Caco-2 (cell line): ENCODE measurements at regions not wholly inside any gene's neighbourhood (a gene's known extent, or its start where the extent isn't known, plus 50 kb on each side); places are given as distances from the start of the nearest gene placed in this dataset.
A peak's percentile ranks its signal among the peaks of the same experiment; 100 is the strongest.

Experiments used
- BruUV-seq: library from RNA; stranded (reverse); fragments of 400-500 nt; replicated peaks from 2 replicates; lab custom pipeline; 2021; lab: Mats Ljungman, UMichigan
- CTCF ChIA-PET: fragments of 300-600 bp; sonication (Branson Sonifier 250); formaldehyde crosslinking; loops from one replicate; lab custom pipeline; 2022; ENCODE audit warnings: antibody characterized with exemption; lab: Charles Lee
- POLR2A ChIA-PET: fragments of 300-600 bp; sonication (Branson Sonifier 250); formaldehyde crosslinking; loops from one replicate; lab custom pipeline; 2022; ENCODE audit warnings: antibody characterized with exemption; lab: Charles Lee
- DNase-seq, 2 experiments: peaks; one replicate each; pipeline versions ENCODE4 v3.0.0 to v3.0.0-alpha.2; 2020 to 2022
- H3K27me3 ChIP-seq: replicated peaks from 2 replicates; pipeline ENCODE4 v1.6.0; 2011; ENCODE audit warnings: low read length; ENCODE audit not compliant: control insufficient read depth, insufficient read depth
- H3K36me3 ChIP-seq: 2 replicates; pipeline ENCODE4 v1.5.1; 2011; ENCODE audit warnings: low read length; ENCODE audit not compliant: control insufficient read depth, insufficient read depth
- H3K4me1 ChIP-seq: fragments of 250-450 bp; sonication (Bioruptor Pico); 2 replicates; pipeline ENCODE4 v1.5.1; 2020; ENCODE audit warnings: mild to moderate bottlenecking
- H3K4me3 ChIP-seq: 2 replicates; pipeline ENCODE4 v1.5.1; 2011; ENCODE audit warnings: low read depth, mild to moderate bottlenecking, control low read depth, low read length
- H3K9me3 ChIP-seq: fragments of 250-450 bp; sonication (Bioruptor Pico); 2 replicates; pipeline ENCODE4 v1.5.1; 2020; ENCODE audit warnings: mild to moderate bottlenecking, moderate library complexity
- H3K27ac Mint-ChIP-seq: one replicate; pipeline ENCODE4 v1.8.0; 2022; ENCODE audit warnings: mixed read lengths; ENCODE audit not compliant: unreplicated experiment
- H3K27me3 Mint-ChIP-seq: one replicate; pipeline ENCODE4 v1.8.0; 2022; ENCODE audit warnings: mixed read lengths; ENCODE audit not compliant: insufficient read depth, unreplicated experiment
- H3K36me3 Mint-ChIP-seq: one replicate; pipeline ENCODE4 v1.8.0; 2022; ENCODE audit warnings: mild to moderate bottlenecking, mixed read lengths; ENCODE audit not compliant: insufficient read depth, unreplicated experiment
- H3K4me1 Mint-ChIP-seq: one replicate; pipeline ENCODE4 v1.8.0; 2022; ENCODE audit warnings: low read depth, mixed read lengths; ENCODE audit not compliant: unreplicated experiment
- H3K4me3 Mint-ChIP-seq: one replicate; pipeline ENCODE4 v1.8.0; 2022; ENCODE audit warnings: mild to moderate bottlenecking, moderate library complexity, mixed read lengths; ENCODE audit not compliant: unreplicated experiment
- H3K9me3 Mint-ChIP-seq: one replicate; pipeline ENCODE4 v1.8.0; 2022; ENCODE audit warnings: mixed read lengths; ENCODE audit not compliant: unreplicated experiment
- intact Hi-C: fragments of 100-400 bp; cut with micrococcal nuclease; formaldehyde crosslinking; loops from one replicate; pipeline ENCODE4 v1.10.0; 2022; ENCODE audit not compliant: unreplicated experiment
- TF ChIP-seq, protein P1 (sequence below), 2 experiments: fragments of 200-600 bp in 1 of 2; IDR thresholded peaks; 1 replicate in 1 of 2; 2 replicates in 1 of 2; pipeline versions ENCODE4 v1.5.1 to v1.8.0; 2011 to 2022; ENCODE audit warnings: antibody characterized with exemption in 1 of 2, control low read depth in 1 of 2, inconsistent platforms in 1 of 2, low read depth in 1 of 2, low read length in 1 of 2, mild to moderate bottlenecking in 1 of 2, moderate library complexity in 1 of 2; ENCODE audit not compliant: insufficient read depth in 1 of 2, severe bottlenecking in 1 of 2, unreplicated experiment in 1 of 2

DNA sequence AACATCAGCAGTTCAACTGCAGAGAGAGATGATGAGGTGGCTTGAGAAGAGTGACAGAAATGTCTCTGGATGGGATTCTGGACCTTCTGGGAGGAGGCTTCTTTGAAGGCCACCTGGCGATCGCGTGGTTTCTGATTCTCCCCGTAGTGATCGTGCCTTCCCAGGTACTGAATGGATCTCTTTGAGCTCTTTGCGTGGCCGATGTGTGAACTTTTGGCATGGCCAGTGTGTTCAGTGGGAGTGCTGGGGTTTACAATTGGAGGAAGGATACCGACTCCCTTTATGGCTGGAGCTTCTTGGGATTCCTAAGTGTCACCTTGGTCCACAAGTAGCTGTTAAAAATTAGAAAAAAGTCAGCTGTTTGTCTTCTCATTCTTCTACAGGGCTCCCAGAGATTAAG, 374.7 kb downstream of the C12orf75 start:
- no peak for DNase-seq
- no peaks in the 10 kb centered on the region for H3K9me3 ChIP-seq
- no peaks in the 10 kb centered on the region for H3K36me3 ChIP-seq
- no peaks in the 10 kb centered on the region for H3K4me1 ChIP-seq
- POLR2A ChIA-PET, result no interaction called here
- CTCF ChIA-PET, result interaction anchor here (1.6 kb wide), 1 partner anchor 284 kb away, joined by 7 read pairs; no protein-coding TSS in a partner anchor
- no peaks in the 10 kb centered on the region for H3K27me3 Mint-ChIP-seq
- no peak overlapping the region for H3K27ac Mint-ChIP-seq
- H3K27me3 ChIP-seq, result no peaks in the 10 kb centered on the region
- intact Hi-C loops, result loop anchor here (1.0 to 2.0 kb wide), 2 partner anchors 284 to 431 kb away; no protein-coding TSS in a partner anchor
- no peaks in the 10 kb centered on the region for H3K36me3 Mint-ChIP-seq
- no peaks in the 10 kb centered on the region for H3K9me3 Mint-ChIP-seq
- TF ChIP-seq, protein P1, sequence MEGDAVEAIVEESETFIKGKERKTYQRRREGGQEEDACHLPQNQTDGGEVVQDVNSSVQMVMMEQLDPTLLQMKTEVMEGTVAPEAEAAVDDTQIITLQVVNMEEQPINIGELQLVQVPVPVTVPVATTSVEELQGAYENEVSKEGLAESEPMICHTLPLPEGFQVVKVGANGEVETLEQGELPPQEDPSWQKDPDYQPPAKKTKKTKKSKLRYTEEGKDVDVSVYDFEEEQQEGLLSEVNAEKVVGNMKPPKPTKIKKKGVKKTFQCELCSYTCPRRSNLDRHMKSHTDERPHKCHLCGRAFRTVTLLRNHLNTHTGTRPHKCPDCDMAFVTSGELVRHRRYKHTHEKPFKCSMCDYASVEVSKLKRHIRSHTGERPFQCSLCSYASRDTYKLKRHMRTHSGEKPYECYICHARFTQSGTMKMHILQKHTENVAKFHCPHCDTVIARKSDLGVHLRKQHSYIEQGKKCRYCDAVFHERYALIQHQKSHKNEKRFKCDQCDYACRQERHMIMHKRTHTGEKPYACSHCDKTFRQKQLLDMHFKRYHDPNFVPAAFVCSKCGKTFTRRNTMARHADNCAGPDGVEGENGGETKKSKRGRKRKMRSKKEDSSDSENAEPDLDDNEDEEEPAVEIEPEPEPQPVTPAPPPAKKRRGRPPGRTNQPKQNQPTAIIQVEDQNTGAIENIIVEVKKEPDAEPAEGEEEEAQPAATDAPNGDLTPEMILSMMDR (IDR thresholded peaks at IDR 0.05; ENCODE audit: insufficient read depth in 1 of 2, low read depth in 1 of 2, low read length in 1 of 2, severe bottlenecking in 1 of 2, unreplicated experiment in 1 of 2), result no peak
- H3K4me1 Mint-ChIP-seq, result no peaks in the 10 kb centered on the region
- no TSS peak for BruUV-seq
- no peak overlapping the region for H3K4me3 Mint-ChIP-seq
- no peak overlapping the region for H3K4me3 ChIP-seq

DNA sequence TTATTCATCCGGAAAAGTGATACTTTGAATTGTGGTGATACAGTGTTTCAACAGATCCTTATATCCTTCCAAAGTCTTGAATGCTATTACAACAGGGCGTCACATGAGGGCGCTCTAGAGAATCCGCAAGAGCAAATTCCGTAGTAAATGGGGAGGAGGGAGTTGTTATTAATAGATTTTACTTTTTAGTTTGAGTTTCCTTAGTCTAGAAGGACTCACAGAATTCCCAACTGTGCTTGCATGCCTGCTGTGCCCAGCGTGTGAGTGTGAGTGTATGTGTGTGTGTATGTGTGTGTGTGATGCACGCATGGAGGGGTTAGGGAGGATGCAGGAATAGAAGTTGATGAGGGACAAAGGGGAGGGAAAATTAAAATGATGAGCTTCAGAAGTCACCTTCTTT, 375.3 kb downstream of the C12orf75 start:
- ChIA-PET CTCF (interaction anchor here (0.8 to 1.6 kb wide), 2 partner anchors 285 to 432 kb away, joined by 3 to 7 read pairs; no protein-coding TSS in a partner anchor), POLR2A (no interaction called here)
- Mint-ChIP-seq H3K4me3 (no peak overlapping the region), H3K27ac (no peak overlapping the region), H3K4me1 (no peaks in the 10 kb centered on the region), H3K36me3 (no peaks in the 10 kb centered on the region), H3K27me3 (no peaks in the 10 kb centered on the region), H3K9me3 (no peaks in the 10 kb centered on the region)
- TF ChIP-seq, protein P1 (IDR thresholded peaks at IDR 0.05; ENCODE audit: insufficient read depth in 1 of 2, low read depth in 1 of 2, low read length in 1 of 2, severe bottlenecking in 1 of 2, unreplicated experiment in 1 of 2), result peak; percentile 52 to 54
- DNase-seq, result peak in 1 of 2 experiments; percentile 40
- Histone ChIP-seq H3K4me3 (no peak overlapping the region), H3K4me1 (no peaks in the 10 kb centered on the region), H3K27me3 (no peaks in the 10 kb centered on the region), H3K9me3 (no peaks in the 10 kb centered on the region), H3K36me3 (no peaks in the 10 kb centered on the region)
- no TSS peak for BruUV-seq
- intact Hi-C loops, result loop anchor here (1.0 to 2.0 kb wide), 2 partner anchors 285 to 431 kb away; no protein-coding TSS in a partner anchor

DNA sequence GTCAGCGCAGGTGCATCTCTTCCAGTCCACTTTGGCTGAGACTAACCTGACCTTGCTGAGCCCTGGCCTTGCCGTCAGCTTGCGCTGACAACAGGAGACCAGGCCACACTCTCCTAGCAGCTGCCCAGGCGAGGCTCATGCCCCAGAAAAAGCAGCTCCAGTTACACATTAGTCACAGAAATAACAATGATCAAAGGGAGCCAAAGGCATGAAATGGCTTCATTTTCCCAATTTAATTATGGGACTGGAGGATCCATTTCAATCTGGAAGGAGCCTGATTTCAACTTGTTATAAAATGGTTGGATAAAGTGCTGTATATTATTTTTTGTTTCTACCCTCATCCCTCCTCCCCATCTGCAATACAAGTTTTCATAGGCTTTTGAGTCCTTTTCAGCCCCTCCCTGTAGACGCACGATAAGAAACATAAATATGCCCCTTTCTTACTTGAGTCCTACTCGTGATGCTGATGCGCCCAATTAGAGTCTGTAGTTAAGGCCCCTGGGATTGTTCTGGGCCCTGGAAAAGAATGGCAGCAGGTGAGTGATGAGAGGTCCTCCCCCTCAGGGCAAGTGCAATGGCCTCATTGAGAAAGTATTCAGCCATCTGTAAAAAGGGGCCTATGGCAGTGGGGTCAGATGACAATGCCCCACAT, 376.0 kb downstream of the C12orf75 start:
- H3K4me1 ChIP-seq, result no peaks in the 10 kb centered on the region
- H3K4me3 Mint-ChIP-seq, result no peak overlapping the region
- no peaks in the 10 kb centered on the region for H3K9me3 ChIP-seq
- no peaks in the 10 kb centered on the region for H3K27me3 Mint-ChIP-seq
- no peaks in the 10 kb centered on the region for H3K9me3 Mint-ChIP-seq
- no peaks in the 10 kb centered on the region for H3K27me3 ChIP-seq
- DNase-seq, result no peak
- no peak overlapping the region for H3K27ac Mint-ChIP-seq
- intact Hi-C loops, result no loop called here
- BruUV-seq, result no TSS peak
- no peaks in the 10 kb centered on the region for H3K4me1 Mint-ChIP-seq
- H3K4me3 ChIP-seq, result no peak overlapping the region
- no peaks in the 10 kb centered on the region for H3K36me3 Mint-ChIP-seq
- ChIA-PET CTCF (interaction anchor here (0.8 to 1.6 kb wide), 3 partner anchors 286 to 443 kb away, joined by 3 to 7 read pairs (median 3); no protein-coding TSS in a partner anchor), POLR2A (no interaction called here)
- TF ChIP-seq, protein P1 (IDR thresholded peaks at IDR 0.05; ENCODE audit: insufficient read depth in 1 of 2, low read depth in 1 of 2, low read length in 1 of 2, severe bottlenecking in 1 of 2, unreplicated experiment in 1 of 2), result no peak
- no peaks in the 10 kb centered on the region for H3K36me3 ChIP-seq
